Body of pancreas (tissue), 4 donors: ENCODE measurements at regions not wholly inside any gene's neighbourhood (a gene's known extent, or its start where the extent isn't known, plus 50 kb on each side); places are given as distances from the start of the nearest gene placed in this dataset.

ENCODE experiments used
- ATAC-seq: fragments of 150-250 bp; one replicate; pipeline ENCODE4 v1.9.1; 2016
- DNase-seq, 4 donors: peaks; one replicate each; pipeline ENCODE4 v3.0.0-alpha.2; 2019
- H3K27ac ChIP-seq, 4 donors: fragments of 200-600 bp; sonication (generic); 1 replicate in 3 of 4; 2 replicates in 1 of 4; pipeline versions ENCODE4 v1.5.1 to v1.6.1; 2016 to 2019; ENCODE audit warnings: mild to moderate bottlenecking in 1 of 4, mixed read lengths in 1 of 4, moderate library complexity in 1 of 4
- H3K27me3 ChIP-seq, 2 donors: fragments of 200-600 bp; sonication (generic); one replicate each; pipeline ENCODE4 v1.6.0; 2016; ENCODE audit warnings: mild to moderate bottlenecking in 1 of 2
- H3K36me3 ChIP-seq, 2 donors: fragments of 200-600 bp; sonication (generic); replicated peaks in 1 of 2; 2 replicates each; pipeline ENCODE4 v1.5.1; 2016; ENCODE audit warnings: low read depth in 2 of 2; ENCODE audit not compliant: insufficient read depth in 1 of 2
- H3K4me1 ChIP-seq: fragments of 200-600 bp; sonication (generic); one replicate; pipeline ENCODE4 v1.6.0; 2016
- H3K4me3 ChIP-seq, 2 donors: fragments of 200-600 bp; sonication (generic); 1 replicate in 1 of 2; 2 replicates in 1 of 2; pipeline ENCODE4 v1.5.1; 2016 to 2019
- H3K9me3 ChIP-seq, 3 donors: fragments of 200-600 bp; sonication (generic); 1 replicate in 2 of 3; 2 replicates in 1 of 3; pipeline ENCODE4 v1.5.1; 2016
- CTCF ChIP-seq, 7 experiments: fragments of 450-650 bp in 4 of 7; fragments of 200-600 bp in 3 of 7; sonication (generic) in 3 of 7; IDR thresholded peaks; one replicate each; pipeline ENCODE4 v1.5.1; 2016 to 2019; ENCODE audit warnings: antibody characterized with exemption in 7 of 7
- POLR2A ChIP-seq, 3 donors: fragments of 450-650 bp; IDR thresholded peaks; one replicate each; pipeline ENCODE4 v1.6.1; 2016; ENCODE audit warnings: antibody characterized with exemption in 3 of 3, mild to moderate bottlenecking in 2 of 3
- WGBS, 2 donors: methylation state at CpG; one replicate each; pipeline ENCODE4 v1.1.5; 2017; 5-methylcytosine and 5-hydroxymethylcytosine counted together
- intact Hi-C: fragments of 100-400 bp; cut with DNase I; formaldehyde crosslinking; loops from one replicate; pipeline ENCODE4 v1.15.1; 2023

GRCh38 chr4:129379429-129379828 is 283.5 kb downstream of the C4orf33 start:
- Histone ChIP-seq H3K4me3 (no peak overlapping the region), H3K27me3 (no peaks in the 10 kb centered on the region), H3K36me3 (no peaks in the 10 kb centered on the region), H3K4me1 (no peaks in the 10 kb centered on the region), H3K9me3 (no peaks in the 10 kb centered on the region), H3K27ac (no peak overlapping the region)
- WGBS, 2 donors: 51 to 58% methylated on average over 2 of the region's 2 CpGs
- intact Hi-C loops: no loop called here
- DNase-seq: no peak
- TF ChIP-seq CTCF (IDR thresholded peaks at IDR 0.05): no peak
- TF ChIP-seq POLR2A (IDR thresholded peaks at IDR 0.05): no peak
- ATAC-seq: no peak

- Histone ChIP-seq H3K27me3 (no peaks in the 10 kb centered on the region), H3K4me1 (no peaks in the 10 kb centered on the region), H3K27ac (no peak overlapping the region), H3K36me3 (no peaks in the 10 kb centered on the region), H3K9me3 (no peaks in the 10 kb centered on the region), H3K4me3 (no peak overlapping the region)
- TF ChIP-seq CTCF (IDR thresholded peaks at IDR 0.05): no peak
- no peak for TF ChIP-seq POLR2A (IDR thresholded peaks at IDR 0.05)
- DNase-seq (no peak), ATAC-seq (no peak)
- WGBS, 2 donors: 65 to 83% methylated on average over 1 of the region's 1 CpG
- intact Hi-C loops: no loop called here
Observed at GRCh38 chr4:129384974-129385373, 289.0 kb downstream of the C4orf33 start.

GRCh38 chr4:129387666-129388065 is 291.7 kb downstream of the C4orf33 start:
- Histone ChIP-seq H3K36me3 (no peaks in the 10 kb centered on the region), H3K27ac (no peak overlapping the region), H3K4me1 (no peaks in the 10 kb centered on the region), H3K4me3 (no peak overlapping the region), H3K9me3 (no peaks in the 10 kb centered on the region), H3K27me3 (no peaks in the 10 kb centered on the region)
- TF ChIP-seq CTCF (IDR thresholded peaks at IDR 0.05): no peak
- intact Hi-C loops: no loop called here
- no peak for DNase-seq
- no peak for ATAC-seq

- H3K4me3 ChIP-seq: no peak overlapping the region
- DNase-seq: no peak
- WGBS, 2 donors: 74 to 82% methylated on average over 4 of the region's 4 CpGs
- TF ChIP-seq POLR2A (IDR thresholded peaks at IDR 0.05) (no peak), CTCF (IDR thresholded peaks at IDR 0.05) (no peak)
- no peak for ATAC-seq
- no peaks in the 10 kb centered on the region for H3K27me3 ChIP-seq
- H3K4me1 ChIP-seq: no peaks in the 10 kb centered on the region
- H3K9me3 ChIP-seq: no peaks in the 10 kb centered on the region
- H3K36me3 ChIP-seq: no peaks in the 10 kb centered on the region
- no peak overlapping the region for H3K27ac ChIP-seq
- intact Hi-C loops: no loop called here
Observed at GRCh38 chr4:129393976-129394375, 298.0 kb downstream of the C4orf33 start.

GRCh38 chr4:129394635-129395034 is 298.7 kb downstream of the C4orf33 start:
- Histone ChIP-seq H3K4me3 (no peak overlapping the region), H3K36me3 (no peaks in the 10 kb centered on the region), H3K27me3 (no peaks in the 10 kb centered on the region), H3K4me1 (no peaks in the 10 kb centered on the region), H3K27ac (no peak overlapping the region), H3K9me3 (no peaks in the 10 kb centered on the region)
- no peak for TF ChIP-seq CTCF (IDR thresholded peaks at IDR 0.05)
- TF ChIP-seq POLR2A (IDR thresholded peaks at IDR 0.05): no peak
- DNase-seq (no peak), ATAC-seq (no peak)
- intact Hi-C loops: no loop called here
- 57 to 66% methylated on average over 6 of the region's 6 CpGs for WGBS, 2 donors
